Endothelial cell of umbilical vein (primary cell): ENCODE measurements at regions not wholly inside any gene's neighbourhood (a gene's known extent, or its start where the extent isn't known, plus 50 kb on each side); places are given as distances from the start of the nearest gene placed in this dataset.

Source experiments
- EZH2 ChIP-seq: IDR thresholded peaks from 2 replicates; pipeline ENCODE4 v1.6.1; 2012; ENCODE audit warnings: borderline replicate concordance, low read depth, mild to moderate bottlenecking, moderate library complexity, low read length, inconsistent platforms; ENCODE audit not compliant: severe bottlenecking
- TF ChIP-seq, protein P1 (sequence below), 2 donors: IDR thresholded peaks; 1 replicate in 1 of 2; 2 replicates in 1 of 2; pipeline ENCODE4 v1.5.1; 2011; ENCODE audit warnings: low read length in 2 of 2, mild to moderate bottlenecking in 2 of 2, moderate library complexity in 2 of 2, control low read depth in 1 of 2, inconsistent platforms in 1 of 2, low read depth in 1 of 2; ENCODE audit not compliant: insufficient read depth in 1 of 2; ENCODE audit errors: extremely low read depth in 1 of 2
- TF ChIP-seq, protein P2 (sequence below): IDR thresholded peaks from 2 replicates; pipeline ENCODE4 v1.6.1; 2011; ENCODE audit not compliant: insufficient read depth, insufficient read length

DNA sequence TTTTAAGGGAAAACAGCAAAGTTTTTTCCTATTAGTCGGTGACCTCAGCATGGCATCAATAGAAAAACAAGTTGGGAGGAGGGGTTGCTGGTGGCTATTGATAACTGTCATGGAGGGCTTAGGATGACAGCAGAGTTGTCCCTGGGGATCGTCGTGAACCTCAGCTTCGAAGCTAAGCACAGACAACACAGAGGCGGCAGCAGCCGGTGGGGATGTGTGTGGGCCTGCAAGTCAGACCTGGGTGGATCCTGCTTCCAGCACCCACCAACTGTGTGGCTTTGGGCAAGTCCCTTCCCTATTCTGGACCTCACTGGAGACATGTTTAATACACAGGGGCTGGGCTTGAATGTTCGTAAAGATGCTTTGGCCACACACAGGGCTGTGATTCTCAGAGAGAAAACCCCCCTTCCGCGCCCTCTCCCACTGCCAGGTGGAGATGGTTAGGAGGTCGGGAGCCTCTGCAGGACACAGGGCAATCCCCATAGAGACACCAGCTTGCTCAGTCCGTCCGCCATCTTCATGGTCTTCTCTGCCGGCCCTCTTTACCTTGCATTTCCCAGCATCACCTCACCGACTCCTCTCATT is 83.1 kb upstream of the TOX2 start:
- TF ChIP-seq, protein P1, sequence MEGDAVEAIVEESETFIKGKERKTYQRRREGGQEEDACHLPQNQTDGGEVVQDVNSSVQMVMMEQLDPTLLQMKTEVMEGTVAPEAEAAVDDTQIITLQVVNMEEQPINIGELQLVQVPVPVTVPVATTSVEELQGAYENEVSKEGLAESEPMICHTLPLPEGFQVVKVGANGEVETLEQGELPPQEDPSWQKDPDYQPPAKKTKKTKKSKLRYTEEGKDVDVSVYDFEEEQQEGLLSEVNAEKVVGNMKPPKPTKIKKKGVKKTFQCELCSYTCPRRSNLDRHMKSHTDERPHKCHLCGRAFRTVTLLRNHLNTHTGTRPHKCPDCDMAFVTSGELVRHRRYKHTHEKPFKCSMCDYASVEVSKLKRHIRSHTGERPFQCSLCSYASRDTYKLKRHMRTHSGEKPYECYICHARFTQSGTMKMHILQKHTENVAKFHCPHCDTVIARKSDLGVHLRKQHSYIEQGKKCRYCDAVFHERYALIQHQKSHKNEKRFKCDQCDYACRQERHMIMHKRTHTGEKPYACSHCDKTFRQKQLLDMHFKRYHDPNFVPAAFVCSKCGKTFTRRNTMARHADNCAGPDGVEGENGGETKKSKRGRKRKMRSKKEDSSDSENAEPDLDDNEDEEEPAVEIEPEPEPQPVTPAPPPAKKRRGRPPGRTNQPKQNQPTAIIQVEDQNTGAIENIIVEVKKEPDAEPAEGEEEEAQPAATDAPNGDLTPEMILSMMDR (IDR thresholded peaks at IDR 0.05; ENCODE audit: extremely low read depth in 1 of 2, insufficient read depth in 1 of 2, low read depth in 1 of 2, low read length in 2 of 2) = no peak
- TF ChIP-seq EZH2 = no peak
- TF ChIP-seq, protein P2, sequence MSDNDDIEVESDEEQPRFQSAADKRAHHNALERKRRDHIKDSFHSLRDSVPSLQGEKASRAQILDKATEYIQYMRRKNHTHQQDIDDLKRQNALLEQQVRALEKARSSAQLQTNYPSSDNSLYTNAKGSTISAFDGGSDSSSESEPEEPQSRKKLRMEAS = no peak
